ENCODE measurements at regions not wholly inside any gene's neighbourhood (a gene's known extent, or its start where the extent isn't known, plus 50 kb on each side); places are given as distances from the start of the nearest gene placed in this dataset.

- TF ChIP-seq NFATC4 (CRISPR knock-in tag; IDR thresholded peaks at IDR 0.05) (no peak), SOX15 (CRISPR knock-in tag; IDR thresholded peaks at IDR 0.05) (no peak), GABPB1 (CRISPR knock-in tag; IDR thresholded peaks at IDR 0.05) (no peak), JAZF1 (CRISPR knock-in tag; IDR thresholded peaks at IDR 0.05) (no peak), E2F5 (CRISPR knock-in tag; IDR thresholded peaks at IDR 0.05) (no peak)
Measured at GRCh38 chr1:219294251-219294650, 120.6 kb downstream of the LYPLAL1 start (continued).

- ChIA-PET POLR2A (no interaction called here), CTCF (no interaction called here)
- DNase-seq (ENCODE audit: low spot score) (no peak), ATAC-seq (no peak)
- Mint-ChIP-seq H3K4me1 (peaks cover 8% of the 10 kb centered on the region), H3K36me3 (no peaks in the 10 kb centered on the region), H3K9me3 (no peaks in the 10 kb centered on the region), H3K27me3 (ENCODE audit: low read depth) (no peaks in the 10 kb centered on the region), H3K4me3 (no peak overlapping the region), H3K27ac (no peak overlapping the region)
- TF ChIP-seq JUN (CRISPR knock-in tag; IDR thresholded peaks at IDR 0.05) (no peak), TP53 (CRISPR knock-in tag; IDR thresholded peaks at IDR 0.05) (no peak), MXD4 (CRISPR knock-in tag; IDR thresholded peaks at IDR 0.05; ENCODE audit: borderline replicate concordance) (no peak), ZNF512 (CRISPR knock-in tag; IDR thresholded peaks at IDR 0.05; ENCODE audit: borderline replicate concordance) (no peak), ESRRA (CRISPR knock-in tag; IDR thresholded peaks at IDR 0.05; ENCODE audit: borderline replicate concordance) (no peak), ATF6 (CRISPR knock-in tag; IDR thresholded peaks at IDR 0.05) (no peak), FOXP1 (CRISPR knock-in tag; IDR thresholded peaks at IDR 0.05; ENCODE audit: borderline replicate concordance) (no peak), ATF3 (CRISPR knock-in tag; conservative IDR thresholded peaks at IDR 0.05) (no peak), RELA (CRISPR knock-in tag; IDR thresholded peaks at IDR 0.05; ENCODE audit: borderline replicate concordance) (no peak), ZNF138 (CRISPR knock-in tag; conservative IDR thresholded peaks at IDR 0.05) (no peak), NR2C2 (CRISPR knock-in tag; IDR thresholded peaks at IDR 0.05) (no peak), IRF2 (CRISPR knock-in tag; IDR thresholded peaks at IDR 0.05; ENCODE audit: borderline replicate concordance, low read depth) (no peak), FOXK1 (CRISPR knock-in tag; IDR thresholded peaks at IDR 0.05) (no peak), ATF2 (CRISPR knock-in tag; IDR thresholded peaks at IDR 0.05; ENCODE audit: borderline replicate concordance, low read depth) (no peak)
Measured at GRCh38 chr1:219293410-219293809, 119.7 kb downstream of the LYPLAL1 start.

- H3K27me3 Mint-ChIP-seq (ENCODE audit: low read depth): no peaks in the 10 kb centered on the region
- no peaks in the 10 kb centered on the region for H3K36me3 Mint-ChIP-seq
- TF ChIP-seq KAT7 (CRISPR knock-in tag; IDR thresholded peaks at IDR 0.05; ENCODE audit: borderline replicate concordance) (no peak), FOXP1 (CRISPR knock-in tag; IDR thresholded peaks at IDR 0.05; ENCODE audit: borderline replicate concordance) (no peak), ZMAT4 (CRISPR knock-in tag; IDR thresholded peaks at IDR 0.05) (no peak), HMGA2 (CRISPR knock-in tag; IDR thresholded peaks at IDR 0.05) (no peak), ERG (CRISPR knock-in tag; IDR thresholded peaks at IDR 0.05) (no peak), FOXP4 (CRISPR knock-in tag; IDR thresholded peaks at IDR 0.05) (no peak), SOX15 (CRISPR knock-in tag; IDR thresholded peaks at IDR 0.05) (no peak)
- no peaks in the 10 kb centered on the region for H3K9me3 Mint-ChIP-seq
- H3K4me3 Mint-ChIP-seq: no peak overlapping the region
- CTCF ChIA-PET: no interaction called here
- DNase-seq (ENCODE audit: low spot score): no peak
- POLR2A ChIA-PET: no interaction called here
- H3K4me1 Mint-ChIP-seq: peaks cover 8% of the 10 kb centered on the region
- no peak for ATAC-seq
- no peak overlapping the region for H3K27ac Mint-ChIP-seq
Measured at GRCh38 chr1:219292999-219293398, 119.3 kb downstream of the LYPLAL1 start.
